ENCODE measurements at regions not wholly inside any gene's neighbourhood (a gene's known extent, or its start where the extent isn't known, plus 50 kb on each side); places are given as distances from the start of the nearest gene placed in this dataset.

DNA sequence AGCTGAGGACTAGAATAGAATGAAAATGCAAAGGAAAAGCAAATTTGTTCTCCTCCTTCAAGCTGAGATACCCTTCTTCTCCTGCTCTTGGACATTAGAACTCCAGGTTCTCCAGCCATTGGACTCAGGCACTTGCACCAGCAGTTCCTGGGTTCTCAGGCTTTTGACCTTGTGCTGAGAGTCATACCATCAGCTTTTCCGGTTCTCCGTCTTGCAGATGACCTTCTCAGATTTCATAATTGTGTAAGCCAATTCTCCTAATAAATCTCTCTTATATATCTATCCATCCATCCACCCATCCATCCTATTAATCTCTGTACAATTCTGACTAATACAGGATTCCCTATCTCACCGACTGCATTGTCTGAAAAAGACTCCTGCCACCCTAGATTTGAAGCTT lies 108.3 kb downstream of the AHR start:
- Mint-ChIP-seq H3K27me3 (ENCODE audit: low read depth) (no peaks in the 10 kb centered on the region), H3K9me3 (peaks cover 8% of the 10 kb centered on the region), H3K27ac (ENCODE audit: unreplicated experiment) (no peak overlapping the region), H3K4me1 (peaks cover 11% of the 10 kb centered on the region), H3K4me3 (no peak overlapping the region), H3K36me3 (ENCODE audit: low read depth) (no peaks in the 10 kb centered on the region)
- TF ChIP-seq, protein P1, sequence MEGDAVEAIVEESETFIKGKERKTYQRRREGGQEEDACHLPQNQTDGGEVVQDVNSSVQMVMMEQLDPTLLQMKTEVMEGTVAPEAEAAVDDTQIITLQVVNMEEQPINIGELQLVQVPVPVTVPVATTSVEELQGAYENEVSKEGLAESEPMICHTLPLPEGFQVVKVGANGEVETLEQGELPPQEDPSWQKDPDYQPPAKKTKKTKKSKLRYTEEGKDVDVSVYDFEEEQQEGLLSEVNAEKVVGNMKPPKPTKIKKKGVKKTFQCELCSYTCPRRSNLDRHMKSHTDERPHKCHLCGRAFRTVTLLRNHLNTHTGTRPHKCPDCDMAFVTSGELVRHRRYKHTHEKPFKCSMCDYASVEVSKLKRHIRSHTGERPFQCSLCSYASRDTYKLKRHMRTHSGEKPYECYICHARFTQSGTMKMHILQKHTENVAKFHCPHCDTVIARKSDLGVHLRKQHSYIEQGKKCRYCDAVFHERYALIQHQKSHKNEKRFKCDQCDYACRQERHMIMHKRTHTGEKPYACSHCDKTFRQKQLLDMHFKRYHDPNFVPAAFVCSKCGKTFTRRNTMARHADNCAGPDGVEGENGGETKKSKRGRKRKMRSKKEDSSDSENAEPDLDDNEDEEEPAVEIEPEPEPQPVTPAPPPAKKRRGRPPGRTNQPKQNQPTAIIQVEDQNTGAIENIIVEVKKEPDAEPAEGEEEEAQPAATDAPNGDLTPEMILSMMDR (conservative IDR thresholded peaks at IDR 0.05): no peak
- DNase-seq (ENCODE audit: low read depth, low spot score): no peak

GRCh38 chr7:17407229-17407628 lies 108.8 kb downstream of the AHR start:
- no peak overlapping the region for H3K4me3 Mint-ChIP-seq
- H3K36me3 Mint-ChIP-seq (ENCODE audit: low read depth): no peaks in the 10 kb centered on the region
- TF ChIP-seq, protein P1 (conservative IDR thresholded peaks at IDR 0.05): no peak
- H3K27ac Mint-ChIP-seq (ENCODE audit: unreplicated experiment): no peak overlapping the region
- peaks cover 11% of the 10 kb centered on the region for H3K4me1 Mint-ChIP-seq
- no peaks in the 10 kb centered on the region for H3K27me3 Mint-ChIP-seq (ENCODE audit: low read depth)
- DNase-seq (ENCODE audit: low read depth, low spot score): no peak
- H3K9me3 Mint-ChIP-seq: peaks cover 8% of the 10 kb centered on the region

DNA sequence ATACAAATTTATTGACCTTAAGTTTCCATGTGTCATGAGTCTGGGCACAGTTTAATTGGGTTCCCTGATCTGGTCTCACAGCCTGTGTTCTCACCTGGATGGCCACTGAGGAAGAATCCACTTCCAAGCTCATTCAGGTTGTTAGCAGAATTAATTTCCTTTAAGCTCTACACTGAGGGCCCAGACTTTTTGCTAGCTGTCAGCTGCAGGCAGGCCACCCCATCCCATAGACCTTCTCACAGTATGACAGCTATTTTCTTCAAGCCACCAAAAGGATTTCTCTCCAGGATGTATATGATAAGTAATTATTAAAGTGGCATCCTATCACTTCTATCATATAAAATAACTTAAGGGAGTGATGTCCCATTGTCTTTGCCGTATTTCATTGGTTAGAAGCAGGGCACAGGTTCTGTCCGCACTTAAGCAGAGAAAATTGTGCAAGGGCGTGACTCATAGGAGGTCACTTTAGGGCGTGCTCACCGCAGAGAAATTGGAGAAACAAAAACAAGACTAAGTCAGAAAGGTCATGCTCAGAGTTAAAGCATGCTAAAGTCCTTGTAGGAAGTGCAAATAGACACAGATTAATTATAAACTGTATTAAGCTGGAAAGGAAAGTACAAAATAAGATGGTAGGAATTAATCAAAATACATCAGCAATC lies 109.9 kb downstream of the AHR start:
- Mint-ChIP-seq H3K36me3 (ENCODE audit: low read depth) (no peaks in the 10 kb centered on the region), H3K9me3 (peaks cover 4% of the 10 kb centered on the region), H3K4me3 (no peak overlapping the region), H3K27ac (ENCODE audit: unreplicated experiment) (no peak overlapping the region), H3K4me1 (peaks cover 11% of the 10 kb centered on the region), H3K27me3 (ENCODE audit: low read depth) (no peaks in the 10 kb centered on the region)
- TF ChIP-seq, protein P1 (conservative IDR thresholded peaks at IDR 0.05): no peak
- DNase-seq (ENCODE audit: low read depth, low spot score): no peak

GRCh38 chr7:17408904-17409290 lies 110.4 kb downstream of the AHR start:
- H3K4me1 Mint-ChIP-seq: peaks cover 11% of the 10 kb centered on the region
- peaks cover 3% of the 10 kb centered on the region for H3K9me3 Mint-ChIP-seq
- no peaks in the 10 kb centered on the region for H3K36me3 Mint-ChIP-seq (ENCODE audit: low read depth)
- TF ChIP-seq, protein P1 (conservative IDR thresholded peaks at IDR 0.05): no peak
- no peaks in the 10 kb centered on the region for H3K27me3 Mint-ChIP-seq (ENCODE audit: low read depth)
- no peak for DNase-seq (ENCODE audit: low read depth, low spot score)
- no peak overlapping the region for H3K4me3 Mint-ChIP-seq
- no peak overlapping the region for H3K27ac Mint-ChIP-seq (ENCODE audit: unreplicated experiment)

DNA sequence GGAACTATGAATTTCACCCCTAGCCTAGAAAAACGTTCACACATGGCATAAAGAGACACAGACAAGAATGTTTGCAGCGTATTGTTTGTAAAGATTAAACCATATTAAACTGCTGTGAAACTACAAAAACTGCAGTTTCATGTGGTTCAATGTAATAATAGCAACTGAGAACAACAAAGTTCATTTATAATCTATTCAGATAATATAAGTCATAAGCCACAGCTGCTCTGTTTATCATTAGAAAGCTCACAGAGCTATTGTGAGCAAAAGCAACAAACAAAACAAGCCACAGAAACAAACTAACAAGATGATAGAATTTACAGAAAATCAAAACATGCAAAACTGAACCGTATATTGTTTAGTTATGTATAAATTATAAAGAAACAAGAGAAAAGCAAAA lies 113.5 kb downstream of the AHR start:
- no peak overlapping the region for H3K4me3 Mint-ChIP-seq
- no peaks in the 10 kb centered on the region for H3K27me3 Mint-ChIP-seq (ENCODE audit: low read depth)
- TF ChIP-seq, protein P1 (conservative IDR thresholded peaks at IDR 0.05): no peak
- H3K9me3 Mint-ChIP-seq: no peaks in the 10 kb centered on the region
- DNase-seq (ENCODE audit: low read depth, low spot score): no peak
- no peak overlapping the region for H3K27ac Mint-ChIP-seq (ENCODE audit: unreplicated experiment)
- H3K36me3 Mint-ChIP-seq (ENCODE audit: low read depth): no peaks in the 10 kb centered on the region
- peaks cover 5% of the 10 kb centered on the region for H3K4me1 Mint-ChIP-seq

All from neural crest cell (in vitro differentiated cells).